GM21619 (cell line): ENCODE measurements at regions not wholly inside any gene's neighbourhood (a gene's known extent, or its start where the extent isn't known, plus 50 kb on each side); places are given as distances from the start of the nearest gene placed in this dataset.
"Not testable (repeated sequence)": the region's sequence is repeated elsewhere in the genome, so short reads cannot be mapped to it uniquely, and the experiment has no call there.

ENCODE experiments used
- ATAC-seq: cut with Tn5 transposase; IDR thresholded peaks from one replicate; pipeline ENCODE4 v1.9.1; 2021; ENCODE audit not compliant: unreplicated experiment

- no peak for ATAC-seq
These were observed 108.2 kb upstream of the HS3ST2 start for GRCh38 chr16:22705799-22706198.

GRCh38 chr16:22710326-22710725 is 103.6 kb upstream of the HS3ST2 start:
- ATAC-seq = no peak

GRCh38 chr16:22711847-22712246 is 102.1 kb upstream of the HS3ST2 start:
- ATAC-seq = no peak

- ATAC-seq = no peak
These were observed 101.5 kb upstream of the HS3ST2 start for GRCh38 chr16:22712471-22712870.

- ATAC-seq = not testable (repeated sequence)
These were observed 95.4 kb upstream of the HS3ST2 start for GRCh38 chr16:22718598-22718997.

- ATAC-seq = no peak
These were observed 94.0 kb upstream of the HS3ST2 start for GRCh38 chr16:22719945-22720344.

- ATAC-seq = no peak
These were observed 92.4 kb upstream of the HS3ST2 start for GRCh38 chr16:22721511-22722100.

- ATAC-seq = not testable (repeated sequence)
These were observed 91.1 kb upstream of the HS3ST2 start for GRCh38 chr16:22722551-22723541.

- ATAC-seq = no peak
These were observed 87.1 kb upstream of the HS3ST2 start for GRCh38 chr16:22726868-22727267.

GRCh38 chr16:22727285-22728166 is 86.4 kb upstream of the HS3ST2 start:
- ATAC-seq = no peak

- ATAC-seq = no peak
These were observed 85.7 kb upstream of the HS3ST2 start for GRCh38 chr16:22728167-22728836.

GRCh38 chr16:22732400-22732799 is 81.6 kb upstream of the HS3ST2 start:
- no peak for ATAC-seq

GRCh38 chr16:22732959-22733358 is 81.0 kb upstream of the HS3ST2 start:
- ATAC-seq = no peak

GRCh38 chr16:22734368-22734767 is 79.6 kb upstream of the HS3ST2 start:
- ATAC-seq = no peak

- ATAC-seq = no peak
These were observed 77.2 kb upstream of the HS3ST2 start for GRCh38 chr16:22736791-22737190.

- ATAC-seq = no peak
These were observed 74.9 kb upstream of the HS3ST2 start for GRCh38 chr16:22739077-22739476.

- no peak for ATAC-seq
These were observed 70.6 kb upstream of the HS3ST2 start for GRCh38 chr16:22743401-22743800.

- no peak for ATAC-seq
These were observed 62.8 kb upstream of the HS3ST2 start for GRCh38 chr16:22751104-22751667.

GRCh38 chr16:22751685-22752084 is 62.3 kb upstream of the HS3ST2 start:
- no peak for ATAC-seq

GRCh38 chr16:22753451-22753850 is 60.5 kb upstream of the HS3ST2 start:
- no peak for ATAC-seq
